ENCODE measurements at regions not wholly inside any gene's neighbourhood (a gene's known extent, or its start where the extent isn't known, plus 50 kb on each side); places are given as distances from the start of the nearest gene placed in this dataset.

GRCh38 chr6:63448229-63448628 is 124.1 kb upstream of the LOC128125822 start:
- no peaks in the 10 kb centered on the region for H3K27me3 ChIP-seq (ENCODE audit: control insufficient read depth in 2 of 2, insufficient read depth in 1 of 2, low read length in 1 of 2)
- peaks cover 0 to 3% of the 10 kb centered on the region in 2 donors for H3K9me3 ChIP-seq (ENCODE audit: control insufficient read depth in 2 of 2, insufficient read depth in 1 of 2, low read length in 1 of 2)
- H3K27ac ChIP-seq (ENCODE audit: low read depth in 1 of 2, low read length in 1 of 2) = no peak overlapping the region
- no peaks in the 10 kb centered on the region for H3K4me1 ChIP-seq (ENCODE audit: control insufficient read depth in 2 of 2, insufficient read depth in 2 of 2, low read length in 2 of 2)
- no peak for DNase-seq (ENCODE audit: low read depth in 6 of 9, low spot score in 9 of 9)
- no peaks in the 10 kb centered on the region for H3K36me3 ChIP-seq (ENCODE audit: control insufficient read depth in 2 of 2, insufficient read depth in 2 of 2, low read length in 1 of 2)
- no peak overlapping the region for H3K4me3 ChIP-seq (ENCODE audit: low read length in 2 of 2)
- 89% methylated on average over 5 of the region's 5 CpGs for WGBS

GRCh38 chr6:63449714-63450113 is 122.6 kb upstream of the LOC128125822 start:
- Histone ChIP-seq H3K27ac (ENCODE audit: low read depth in 1 of 2, low read length in 1 of 2) (no peak overlapping the region), H3K4me3 (ENCODE audit: low read length in 2 of 2) (no peak overlapping the region), H3K9me3 (ENCODE audit: control insufficient read depth in 2 of 2, insufficient read depth in 1 of 2, low read length in 1 of 2) (no peaks in the 10 kb centered on the region), H3K4me1 (ENCODE audit: control insufficient read depth in 2 of 2, insufficient read depth in 2 of 2, low read length in 2 of 2) (no peaks in the 10 kb centered on the region), H3K36me3 (ENCODE audit: control insufficient read depth in 2 of 2, insufficient read depth in 2 of 2, low read length in 1 of 2) (no peaks in the 10 kb centered on the region), H3K27me3 (ENCODE audit: control insufficient read depth in 2 of 2, insufficient read depth in 1 of 2, low read length in 1 of 2) (no peaks in the 10 kb centered on the region)
- DNase-seq (ENCODE audit: low read depth in 6 of 9, low spot score in 9 of 9) = no peak
- WGBS = 97% methylated on average over 2 of the region's 2 CpGs

GRCh38 chr6:63451238-63451637 is 121.0 kb upstream of the LOC128125822 start:
- DNase-seq (ENCODE audit: low read depth in 6 of 9, low spot score in 9 of 9) = no peak
- no peak overlapping the region for H3K27ac ChIP-seq (ENCODE audit: low read depth in 1 of 2, low read length in 1 of 2)
- no peaks in the 10 kb centered on the region for H3K36me3 ChIP-seq (ENCODE audit: control insufficient read depth in 2 of 2, insufficient read depth in 2 of 2, low read length in 1 of 2)

GRCh38 chr6:63452125-63452524 is 120.2 kb upstream of the LOC128125822 start:
- Histone ChIP-seq H3K4me1 (ENCODE audit: control insufficient read depth in 2 of 2, insufficient read depth in 2 of 2, low read length in 2 of 2) (no peaks in the 10 kb centered on the region), H3K4me3 (ENCODE audit: low read length in 2 of 2) (no peak overlapping the region), H3K27ac (ENCODE audit: low read depth in 1 of 2, low read length in 1 of 2) (no peak overlapping the region), H3K9me3 (ENCODE audit: control insufficient read depth in 2 of 2, insufficient read depth in 1 of 2, low read length in 1 of 2) (no peaks in the 10 kb centered on the region), H3K27me3 (ENCODE audit: control insufficient read depth in 2 of 2, insufficient read depth in 1 of 2, low read length in 1 of 2) (no peaks in the 10 kb centered on the region), H3K36me3 (ENCODE audit: control insufficient read depth in 2 of 2, insufficient read depth in 2 of 2, low read length in 1 of 2) (no peaks in the 10 kb centered on the region)
- no peak for DNase-seq (ENCODE audit: low read depth in 6 of 9, low spot score in 9 of 9)
- 91% methylated on average over 4 of the region's 4 CpGs for whole genome bisulfite sequencing

More at GRCh38 chr6:63451238-63451637, 121.0 kb upstream of the LOC128125822 start:
- no peaks in the 10 kb centered on the region for H3K9me3 ChIP-seq (ENCODE audit: control insufficient read depth in 2 of 2, insufficient read depth in 1 of 2, low read length in 1 of 2)
- no peaks in the 10 kb centered on the region for H3K4me1 ChIP-seq (ENCODE audit: control insufficient read depth in 2 of 2, insufficient read depth in 2 of 2, low read length in 2 of 2)
- H3K4me3 ChIP-seq (ENCODE audit: low read length in 2 of 2) = no peak overlapping the region
- no peaks in the 10 kb centered on the region for H3K27me3 ChIP-seq (ENCODE audit: control insufficient read depth in 2 of 2, insufficient read depth in 1 of 2, low read length in 1 of 2)

- no peaks in the 10 kb centered on the region for H3K4me1 ChIP-seq (ENCODE audit: control insufficient read depth in 2 of 2, insufficient read depth in 2 of 2, low read length in 2 of 2)
- DNase-seq (ENCODE audit: low read depth in 6 of 9, low spot score in 9 of 9) = no peak
- no peaks in the 10 kb centered on the region for H3K9me3 ChIP-seq (ENCODE audit: control insufficient read depth in 2 of 2, insufficient read depth in 1 of 2, low read length in 1 of 2)
- no peaks in the 10 kb centered on the region for H3K36me3 ChIP-seq (ENCODE audit: control insufficient read depth in 2 of 2, insufficient read depth in 2 of 2, low read length in 1 of 2)
- no peaks in the 10 kb centered on the region for H3K27me3 ChIP-seq (ENCODE audit: control insufficient read depth in 2 of 2, insufficient read depth in 1 of 2, low read length in 1 of 2)
- H3K27ac ChIP-seq (ENCODE audit: low read depth in 1 of 2, low read length in 1 of 2) = no peak overlapping the region
- no peak overlapping the region for H3K4me3 ChIP-seq (ENCODE audit: low read length in 2 of 2)
Observed at GRCh38 chr6:63456734-63457133, 115.5 kb upstream of the LOC128125822 start.

- H3K4me1 ChIP-seq (ENCODE audit: control insufficient read depth in 2 of 2, insufficient read depth in 2 of 2, low read length in 2 of 2) = no peaks in the 10 kb centered on the region
- no peak overlapping the region for H3K27ac ChIP-seq (ENCODE audit: low read depth in 1 of 2, low read length in 1 of 2)
- no peaks in the 10 kb centered on the region for H3K27me3 ChIP-seq (ENCODE audit: control insufficient read depth in 2 of 2, insufficient read depth in 1 of 2, low read length in 1 of 2)
- WGBS = 94% methylated on average over 6 of the region's 6 CpGs
- no peaks in the 10 kb centered on the region for H3K9me3 ChIP-seq (ENCODE audit: control insufficient read depth in 2 of 2, insufficient read depth in 1 of 2, low read length in 1 of 2)
- H3K4me3 ChIP-seq (ENCODE audit: low read length in 2 of 2) = no peak overlapping the region
- H3K36me3 ChIP-seq (ENCODE audit: control insufficient read depth in 2 of 2, insufficient read depth in 2 of 2, low read length in 1 of 2) = no peaks in the 10 kb centered on the region
- DNase-seq (ENCODE audit: low read depth in 6 of 9, low spot score in 9 of 9) = no peak
Observed at GRCh38 chr6:63458480-63459115, 113.7 kb upstream of the LOC128125822 start.

- Histone ChIP-seq H3K27me3 (ENCODE audit: control insufficient read depth in 2 of 2, insufficient read depth in 1 of 2, low read length in 1 of 2) (no peaks in the 10 kb centered on the region), H3K36me3 (ENCODE audit: control insufficient read depth in 2 of 2, insufficient read depth in 2 of 2, low read length in 1 of 2) (no peaks in the 10 kb centered on the region), H3K9me3 (ENCODE audit: control insufficient read depth in 2 of 2, insufficient read depth in 1 of 2, low read length in 1 of 2) (no peaks in the 10 kb centered on the region), H3K4me3 (ENCODE audit: low read length in 2 of 2) (no peak overlapping the region), H3K4me1 (ENCODE audit: control insufficient read depth in 2 of 2, insufficient read depth in 2 of 2, low read length in 2 of 2) (no peaks in the 10 kb centered on the region), H3K27ac (ENCODE audit: low read depth in 1 of 2, low read length in 1 of 2) (no peak overlapping the region)
- 93% methylated on average over 5 of the region's 5 CpGs for WGBS
- no peak for DNase-seq (ENCODE audit: low read depth in 6 of 9, low spot score in 9 of 9)
Observed at GRCh38 chr6:63459814-63460213, 112.5 kb upstream of the LOC128125822 start.

GRCh38 chr6:63460971-63461370 is 111.3 kb upstream of the LOC128125822 start:
- no peak for DNase-seq (ENCODE audit: low read depth in 6 of 9, low spot score in 9 of 9)
- H3K4me1 ChIP-seq (ENCODE audit: control insufficient read depth in 2 of 2, insufficient read depth in 2 of 2, low read length in 2 of 2) = no peaks in the 10 kb centered on the region
- WGBS = 98% methylated on average over 10 of the region's 10 CpGs
- no peaks in the 10 kb centered on the region for H3K9me3 ChIP-seq (ENCODE audit: control insufficient read depth in 2 of 2, insufficient read depth in 1 of 2, low read length in 1 of 2)
- H3K27ac ChIP-seq (ENCODE audit: low read depth in 1 of 2, low read length in 1 of 2) = no peak overlapping the region
- no peaks in the 10 kb centered on the region for H3K27me3 ChIP-seq (ENCODE audit: control insufficient read depth in 2 of 2, insufficient read depth in 1 of 2, low read length in 1 of 2)
- H3K36me3 ChIP-seq (ENCODE audit: control insufficient read depth in 2 of 2, insufficient read depth in 2 of 2, low read length in 1 of 2) = no peaks in the 10 kb centered on the region
- H3K4me3 ChIP-seq (ENCODE audit: low read length in 2 of 2) = no peak overlapping the region

- H3K4me3 ChIP-seq (ENCODE audit: low read length in 2 of 2) = no peak overlapping the region
- no peak for DNase-seq (ENCODE audit: low read depth in 6 of 9, low spot score in 9 of 9)
- H3K36me3 ChIP-seq (ENCODE audit: control insufficient read depth in 2 of 2, insufficient read depth in 2 of 2, low read length in 1 of 2) = no peaks in the 10 kb centered on the region
- H3K4me1 ChIP-seq (ENCODE audit: control insufficient read depth in 2 of 2, insufficient read depth in 2 of 2, low read length in 2 of 2) = no peaks in the 10 kb centered on the region
- H3K27me3 ChIP-seq (ENCODE audit: control insufficient read depth in 2 of 2, insufficient read depth in 1 of 2, low read length in 1 of 2) = no peaks in the 10 kb centered on the region
- H3K9me3 ChIP-seq (ENCODE audit: control insufficient read depth in 2 of 2, insufficient read depth in 1 of 2, low read length in 1 of 2) = no peaks in the 10 kb centered on the region
- no peak overlapping the region for H3K27ac ChIP-seq (ENCODE audit: low read depth in 1 of 2, low read length in 1 of 2)
Observed at GRCh38 chr6:63464060-63464459, 108.2 kb upstream of the LOC128125822 start.

GRCh38 chr6:63465750-63466149 is 106.5 kb upstream of the LOC128125822 start:
- H3K4me3 ChIP-seq (ENCODE audit: low read length in 2 of 2) = no peak overlapping the region
- 96% methylated on average over 2 of the region's 2 CpGs for WGBS
- DNase-seq (ENCODE audit: low read depth in 6 of 9, low spot score in 9 of 9) = no peak

More at GRCh38 chr6:63465750-63466149, 106.5 kb upstream of the LOC128125822 start:
- H3K27ac ChIP-seq (ENCODE audit: low read depth in 1 of 2, low read length in 1 of 2) = no peak overlapping the region
- no peaks in the 10 kb centered on the region for H3K4me1 ChIP-seq (ENCODE audit: control insufficient read depth in 2 of 2, insufficient read depth in 2 of 2, low read length in 2 of 2)
- no peaks in the 10 kb centered on the region for H3K9me3 ChIP-seq (ENCODE audit: control insufficient read depth in 2 of 2, insufficient read depth in 1 of 2, low read length in 1 of 2)
- no peaks in the 10 kb centered on the region for H3K36me3 ChIP-seq (ENCODE audit: control insufficient read depth in 2 of 2, insufficient read depth in 2 of 2, low read length in 1 of 2)
- no peaks in the 10 kb centered on the region for H3K27me3 ChIP-seq (ENCODE audit: control insufficient read depth in 2 of 2, insufficient read depth in 1 of 2, low read length in 1 of 2)
